ENCODE measurements at regions not wholly inside any gene's neighbourhood (a gene's known extent, or its start where the extent isn't known, plus 50 kb on each side); places are given as distances from the start of the nearest gene placed in this dataset.

- Histone ChIP-seq H3K4me1 (peaks cover 0 to 9% (median 7%) of the 10 kb centered on the region in 3 donors), H3K9me3 (no peaks in the 10 kb centered on the region), H3K27me3 (no peaks in the 10 kb centered on the region), H3K27ac (no peak overlapping the region), H3K4me3 (no peak overlapping the region), H3K36me3 (no peaks in the 10 kb centered on the region)
- intact Hi-C loops (cut with DNase I), result no loop called here
- no peak for DNase-seq
- TF ChIP-seq CTCF (IDR thresholded peaks at IDR 0.05), result no peak
- no peak for TF ChIP-seq POLR2A (IDR thresholded peaks at IDR 0.05)
- WGBS, 2 donors, result 89 to 90% methylated on average over 2 of the region's 2 CpGs
These were observed 293.1 kb upstream of the ID2 start for GRCh38 chr2:8388781-8389180.

- H3K36me3 ChIP-seq, result no peaks in the 10 kb centered on the region
- no peak for DNase-seq
- no peaks in the 10 kb centered on the region for H3K27me3 ChIP-seq
- TF ChIP-seq CTCF (IDR thresholded peaks at IDR 0.05), result no peak
- no peak for TF ChIP-seq POLR2A (IDR thresholded peaks at IDR 0.05)
- no peak overlapping the region for H3K27ac ChIP-seq
- peaks cover 0 to 9% (median 7%) of the 10 kb centered on the region in 3 donors for H3K4me1 ChIP-seq
- 47 to 49% methylated on average over 4 of the region's 4 CpGs for WGBS, 2 donors
- intact Hi-C loops (cut with DNase I), result no loop called here
- no peaks in the 10 kb centered on the region for H3K9me3 ChIP-seq
- H3K4me3 ChIP-seq, result no peak overlapping the region
These were observed 292.3 kb upstream of the ID2 start for GRCh38 chr2:8389431-8390108.

- no peaks in the 10 kb centered on the region for H3K27me3 ChIP-seq
- no peak for TF ChIP-seq CTCF (IDR thresholded peaks at IDR 0.05)
- TF ChIP-seq POLR2A (IDR thresholded peaks at IDR 0.05), result no peak
- WGBS, 2 donors, result 86% methylated on average over 2 of the region's 2 CpGs; no CpG with 5 or more reads in 1 of the 2 donors
- DNase-seq, result no peak
- H3K27ac ChIP-seq, result no peak overlapping the region
- intact Hi-C loops (cut with DNase I), result no loop called here
- H3K9me3 ChIP-seq, result no peaks in the 10 kb centered on the region
- peaks cover 0 to 9% (median 7%) of the 10 kb centered on the region in 3 donors for H3K4me1 ChIP-seq
- H3K4me3 ChIP-seq, result no peak overlapping the region
- no peaks in the 10 kb centered on the region for H3K36me3 ChIP-seq
These were observed 290.7 kb upstream of the ID2 start for GRCh38 chr2:8391126-8391525.

- H3K9me3 ChIP-seq, result no peaks in the 10 kb centered on the region
- TF ChIP-seq CTCF (IDR thresholded peaks at IDR 0.05) (no peak), POLR2A (IDR thresholded peaks at IDR 0.05) (no peak)
- H3K27ac ChIP-seq, result no peak overlapping the region
- DNase-seq, result no peak
- no peaks in the 10 kb centered on the region for H3K36me3 ChIP-seq
- intact Hi-C loops (cut with DNase I), result no loop called here
- H3K27me3 ChIP-seq, result no peaks in the 10 kb centered on the region
- peaks cover 0 to 9% (median 7%) of the 10 kb centered on the region in 3 donors for H3K4me1 ChIP-seq
- 80 to 83% methylated on average over 1 to 3 of the region's 3 CpGs for WGBS, 2 donors
- no peak overlapping the region for H3K4me3 ChIP-seq
These were observed 290.3 kb upstream of the ID2 start for GRCh38 chr2:8391584-8391983.

- WGBS, 2 donors, result 90 to 92% methylated on average over 3 to 4 of the region's 12 CpGs
These were observed 289.6 kb upstream of the ID2 start for GRCh38 chr2:8392098-8392866.

More at GRCh38 chr2:8392098-8392866, 289.6 kb upstream of the ID2 start:
- no peak overlapping the region for H3K4me3 ChIP-seq
- H3K27ac ChIP-seq, result no peak overlapping the region
- no peak for DNase-seq
- no peaks in the 10 kb centered on the region for H3K36me3 ChIP-seq
- TF ChIP-seq CTCF (IDR thresholded peaks at IDR 0.05) (no peak), POLR2A (IDR thresholded peaks at IDR 0.05) (no peak)
- intact Hi-C loops (cut with DNase I), result no loop called here
- H3K9me3 ChIP-seq, result no peaks in the 10 kb centered on the region
- H3K27me3 ChIP-seq, result no peaks in the 10 kb centered on the region
- H3K4me1 ChIP-seq, result peaks cover 0 to 9% (median 7%) of the 10 kb centered on the region in 3 donors
